Muscle layer of colon (tissue), 2 donors: ENCODE measurements at regions not wholly inside any gene's neighbourhood (a gene's known extent, or its start where the extent isn't known, plus 50 kb on each side); places are given as distances from the start of the nearest gene placed in this dataset.
"Not testable (repeated sequence)": the region's sequence is repeated elsewhere in the genome, so short reads cannot be mapped to it uniquely, and the experiment has no call there.

ENCODE experiments used
- H3K27ac ChIP-seq: one replicate; pipeline ENCODE4 v1.7.0; 2013; ENCODE audit warnings: low read depth, mild to moderate bottlenecking, low read length, moderate library complexity
- H3K27me3 ChIP-seq, 2 donors: one replicate each; pipeline ENCODE4 v1.7.0; 2013; ENCODE audit warnings: low read length in 2 of 2, mild to moderate bottlenecking in 2 of 2; ENCODE audit not compliant: insufficient read depth in 2 of 2, control insufficient read depth in 1 of 2
- H3K36me3 ChIP-seq: one replicate; pipeline ENCODE4 v1.7.0; 2013; ENCODE audit warnings: mild to moderate bottlenecking, low read length; ENCODE audit not compliant: insufficient read depth
- H3K4me1 ChIP-seq: one replicate; pipeline ENCODE4 v1.7.0; 2013; ENCODE audit warnings: mild to moderate bottlenecking, low read length; ENCODE audit not compliant: insufficient read depth
- H3K4me3 ChIP-seq, 2 donors: one replicate each; pipeline ENCODE4 v1.7.0; 2013; ENCODE audit warnings: low read length in 2 of 2, low read depth in 1 of 2, mild to moderate bottlenecking in 1 of 2, moderate library complexity in 1 of 2
- H3K9ac ChIP-seq: one replicate; pipeline ENCODE4 v1.7.0; 2013; ENCODE audit warnings: low read length
- H3K9me3 ChIP-seq: one replicate; pipeline ENCODE4 v1.7.0; 2013; ENCODE audit warnings: mild to moderate bottlenecking, low read length
- donor health status: abdominal sarcoma.
- donor health status: Adenocarcinoma of cecum.

DNA sequence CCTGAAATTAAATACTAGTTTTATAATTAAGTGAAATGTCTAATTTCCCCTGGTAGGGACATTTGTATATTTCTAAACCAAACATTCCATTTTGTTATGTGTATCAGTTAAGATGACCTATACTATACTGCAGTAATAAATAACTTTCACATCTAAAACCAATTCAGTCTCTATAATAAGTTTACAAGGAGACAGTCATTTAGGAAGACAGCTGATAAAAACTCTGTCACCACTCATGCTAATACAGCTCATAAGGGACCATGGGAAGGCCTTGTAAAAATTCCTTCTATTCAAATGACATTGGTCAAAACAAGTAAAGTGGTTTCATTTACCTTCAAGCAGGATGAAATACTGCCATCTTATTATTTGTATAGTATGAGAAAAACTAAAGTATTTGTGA, 128.4 kb upstream of the C1QTNF3 start:
- H3K36me3 ChIP-seq, H3K27ac ChIP-seq: not testable (repeated sequence)

DNA sequence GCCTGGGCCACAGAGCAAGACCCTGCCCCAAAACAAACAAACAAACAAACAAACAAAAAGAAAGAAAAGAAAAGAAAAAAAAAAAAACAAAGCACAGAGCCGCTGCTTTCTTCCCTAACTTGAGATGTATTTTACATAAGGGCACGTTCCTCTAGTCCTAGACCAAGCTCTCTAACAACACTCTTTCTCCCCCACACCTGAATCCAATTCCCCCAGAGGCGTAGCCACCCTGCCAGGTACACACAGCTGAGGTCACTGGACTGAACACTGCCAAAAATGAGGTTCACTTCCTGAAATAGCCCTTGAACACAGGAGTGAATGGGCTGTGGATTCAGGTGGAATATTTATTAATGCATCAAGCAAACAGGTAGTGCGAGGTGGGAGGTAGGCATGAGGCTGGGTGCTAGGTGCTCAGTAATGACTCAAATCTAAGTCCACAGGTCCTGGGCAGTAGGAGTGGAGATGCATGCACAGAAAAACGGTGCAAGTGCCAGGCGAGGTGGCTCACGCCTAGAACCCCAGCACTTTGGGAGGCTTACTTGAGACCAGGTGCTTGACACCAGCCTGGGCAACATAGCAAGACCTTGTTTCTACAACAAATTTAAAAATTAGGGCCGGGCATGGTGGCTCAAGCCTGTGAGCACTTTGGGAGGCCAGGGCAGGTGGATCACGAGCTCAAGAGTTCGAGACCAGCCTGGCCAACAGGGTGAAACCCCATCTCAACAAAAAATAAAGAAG, 136.6 kb upstream of the C1QTNF3 start:
- H3K4me1 ChIP-seq, H3K36me3 ChIP-seq, H3K4me3 ChIP-seq, H3K27ac ChIP-seq, H3K27me3 ChIP-seq, H3K9ac ChIP-seq, H3K9me3 ChIP-seq: not testable (repeated sequence)

More for the DNA sequence above, 128.4 kb upstream of the C1QTNF3 start:
- H3K27me3 ChIP-seq, H3K4me3 ChIP-seq, H3K9me3 ChIP-seq, H3K9ac ChIP-seq, H3K4me1 ChIP-seq: not testable (repeated sequence)

DNA sequence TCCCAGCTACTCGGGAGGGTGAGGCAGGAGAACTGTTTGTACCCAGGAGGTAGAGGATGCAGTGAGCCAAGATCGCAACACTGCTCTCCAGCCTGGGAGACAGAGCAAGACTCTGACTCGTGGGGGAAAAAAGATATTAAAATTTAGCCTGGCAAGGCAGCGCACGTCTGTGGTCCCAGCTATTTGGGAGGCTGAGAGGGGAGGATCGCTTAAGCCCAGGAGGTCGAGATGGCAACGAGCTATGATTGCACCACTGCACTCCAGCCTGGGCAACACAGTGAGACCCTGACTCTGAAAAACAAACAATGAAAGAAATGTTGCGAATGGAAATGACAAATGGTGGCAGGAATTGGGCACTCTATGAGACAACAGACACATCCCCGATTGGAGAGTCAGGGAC, 137.2 kb upstream of the C1QTNF3 start:
- not testable (repeated sequence) for H3K36me3 ChIP-seq, H3K9me3 ChIP-seq, H3K9ac ChIP-seq, H3K4me3 ChIP-seq, H3K27me3 ChIP-seq, H3K4me1 ChIP-seq, H3K27ac ChIP-seq

DNA sequence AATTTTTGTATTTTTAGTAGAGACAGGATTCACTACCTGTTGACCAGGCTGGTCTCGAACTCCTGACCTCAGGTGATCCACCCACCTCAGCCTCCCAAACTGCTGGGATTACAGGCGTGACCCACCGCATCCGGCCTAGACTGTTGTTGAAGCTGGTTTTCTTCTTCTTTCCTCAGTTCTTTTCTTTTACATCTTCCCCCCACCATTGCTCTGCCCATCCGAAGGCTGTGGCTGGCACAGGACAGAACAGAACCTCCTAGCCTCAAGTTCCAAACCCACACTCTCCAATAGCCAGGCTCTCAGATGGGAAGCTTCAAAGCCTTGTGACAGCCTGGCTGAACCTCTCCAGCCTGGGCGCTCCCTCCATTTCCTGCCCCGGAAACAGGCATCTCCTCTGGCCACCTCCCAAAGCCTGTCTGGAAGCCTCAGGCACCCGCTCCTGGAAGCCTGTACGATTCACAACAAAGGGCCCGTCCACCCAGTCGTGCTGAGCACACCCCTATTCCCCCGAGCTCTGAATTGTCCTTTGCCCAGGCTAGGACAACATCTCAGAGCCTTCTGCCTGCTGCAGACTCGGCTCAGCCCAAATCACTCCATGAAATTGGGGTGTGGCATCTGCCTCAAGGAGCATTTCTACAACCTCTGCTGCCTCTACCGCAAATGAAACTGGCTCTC, 138.1 kb upstream of the C1QTNF3 start:
- not testable (repeated sequence) for H3K4me1 ChIP-seq, H3K4me3 ChIP-seq, H3K36me3 ChIP-seq, H3K27ac ChIP-seq, H3K27me3 ChIP-seq, H3K9ac ChIP-seq, H3K9me3 ChIP-seq

GRCh38 chr5:34185005-34185404, 142.0 kb upstream of the C1QTNF3 start:
- not testable (repeated sequence) for H3K4me3 ChIP-seq, H3K4me1 ChIP-seq, H3K9ac ChIP-seq, H3K27me3 ChIP-seq, H3K9me3 ChIP-seq, H3K27ac ChIP-seq, H3K36me3 ChIP-seq

DNA sequence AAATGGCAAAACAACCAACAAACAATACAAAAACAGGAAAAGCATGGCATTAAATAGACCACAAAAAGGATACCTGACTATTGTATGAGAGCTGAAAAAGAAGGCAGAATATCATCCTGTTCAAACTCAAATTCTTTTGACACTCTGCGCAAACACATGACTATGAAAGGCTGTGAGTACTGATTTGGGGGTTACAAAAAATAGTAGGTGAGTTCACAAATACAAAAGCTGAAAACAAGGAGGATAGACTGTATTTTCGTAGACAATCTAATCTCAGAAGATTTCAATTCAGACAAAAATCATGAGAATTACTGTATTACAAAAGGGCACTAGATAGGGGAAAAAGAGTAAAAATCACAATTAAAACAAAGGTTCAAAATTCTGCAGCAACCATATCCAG, 142.6 kb upstream of the C1QTNF3 start:
- H3K9me3 ChIP-seq, H3K36me3 ChIP-seq, H3K4me3 ChIP-seq, H3K27ac ChIP-seq, H3K27me3 ChIP-seq, H3K4me1 ChIP-seq, H3K9ac ChIP-seq: not testable (repeated sequence)

GRCh38 chr5:34186108-34186507, 143.1 kb upstream of the C1QTNF3 start:
- not testable (repeated sequence) for H3K36me3 ChIP-seq, H3K4me1 ChIP-seq, H3K9ac ChIP-seq, H3K27me3 ChIP-seq, H3K27ac ChIP-seq, H3K9me3 ChIP-seq, H3K4me3 ChIP-seq

- H3K9ac ChIP-seq, H3K27me3 ChIP-seq, H3K27ac ChIP-seq, H3K36me3 ChIP-seq, H3K4me3 ChIP-seq, H3K4me1 ChIP-seq, H3K9me3 ChIP-seq: not testable (repeated sequence)
Measured at GRCh38 chr5:34186865-34187264, 143.9 kb upstream of the C1QTNF3 start.

- H3K4me1 ChIP-seq, H3K9me3 ChIP-seq, H3K27ac ChIP-seq, H3K27me3 ChIP-seq, H3K9ac ChIP-seq, H3K4me3 ChIP-seq, H3K36me3 ChIP-seq: not testable (repeated sequence)
Measured at GRCh38 chr5:34187441-34187840, 144.4 kb upstream of the C1QTNF3 start.

DNA sequence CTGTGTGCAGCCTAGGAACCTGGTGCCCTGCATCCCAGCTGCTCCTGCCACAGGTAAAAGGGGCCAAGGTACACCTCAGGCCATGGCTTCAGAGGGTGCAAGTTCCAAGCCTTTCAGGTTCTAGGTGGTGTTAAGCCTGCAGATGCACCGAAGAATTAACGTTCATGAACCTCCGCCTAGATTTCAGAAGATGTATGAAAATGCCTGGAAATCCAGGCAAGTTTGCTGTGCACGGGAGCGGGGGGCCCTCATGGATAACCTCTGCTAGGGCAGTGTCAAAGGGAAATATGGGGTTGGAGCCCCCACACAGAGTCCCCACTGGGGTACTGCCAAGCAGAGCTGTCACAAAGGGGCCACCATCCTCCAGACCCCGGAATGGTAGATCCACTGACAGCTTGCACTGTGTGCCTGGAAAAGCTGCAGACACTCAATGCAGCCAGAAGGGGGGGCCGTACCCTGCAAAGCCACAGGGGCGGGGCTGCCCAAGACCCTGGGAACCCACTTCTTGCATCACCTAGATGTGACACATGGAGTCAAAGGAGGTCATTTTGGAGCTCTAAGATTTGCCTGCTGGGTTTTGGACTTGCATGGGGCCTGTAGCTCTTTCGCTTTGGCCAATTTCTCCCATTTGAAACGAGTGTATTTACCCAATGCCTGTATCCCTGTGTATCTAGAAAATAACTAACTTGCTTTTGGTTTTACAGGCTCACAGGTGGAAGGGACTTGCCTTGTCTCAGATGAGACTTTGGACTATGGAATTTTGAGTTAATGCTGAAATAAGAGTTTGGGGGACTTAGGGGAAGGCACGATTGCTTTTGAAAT, 145.2 kb upstream of the C1QTNF3 start:
- not testable (repeated sequence) for H3K4me1 ChIP-seq, H3K9ac ChIP-seq, H3K27me3 ChIP-seq, H3K9me3 ChIP-seq, H3K36me3 ChIP-seq, H3K27ac ChIP-seq, H3K4me3 ChIP-seq

GRCh38 chr5:34189246-34189645, 146.2 kb upstream of the C1QTNF3 start:
- H3K9ac ChIP-seq, H3K4me1 ChIP-seq, H3K4me3 ChIP-seq, H3K27ac ChIP-seq, H3K27me3 ChIP-seq, H3K9me3 ChIP-seq, H3K36me3 ChIP-seq: not testable (repeated sequence)
